Activated naive CD4-positive, alpha-beta T cell treated with Interleukin-2 at 50 U/mL for 16 hours (primary cell): ENCODE measurements at regions not wholly inside any gene's neighbourhood (a gene's known extent, or its start where the extent isn't known, plus 50 kb on each side); places are given as distances from the start of the nearest gene placed in this dataset.
"Not testable (repeated sequence)": the region's sequence is repeated elsewhere in the genome, so short reads cannot be mapped to it uniquely, and the experiment has no call there.

Experiments
- DNase-seq: peaks from one replicate; pipeline ENCODE4 v3.0.0-alpha.2; 2020

GRCh38 chr4:55251896-55252295, 94.1 kb upstream of the SRD5A3 start:
- no peak for DNase-seq

- no peak for DNase-seq
Measured at GRCh38 chr4:55253948-55254593, 92.0 kb upstream of the SRD5A3 start.

GRCh38 chr4:55255179-55255578, 90.9 kb upstream of the SRD5A3 start:
- no peak for DNase-seq

- no peak for DNase-seq
Measured at GRCh38 chr4:55256787-55257186, 89.3 kb upstream of the SRD5A3 start.

GRCh38 chr4:55258152-55258865, 87.7 kb upstream of the SRD5A3 start:
- no peak for DNase-seq

GRCh38 chr4:55259294-55259693, 86.7 kb upstream of the SRD5A3 start:
- DNase-seq: no peak

GRCh38 chr4:55269470-55269869, 76.6 kb upstream of the SRD5A3 start:
- no peak for DNase-seq

GRCh38 chr4:55269995-55270394, 76.0 kb upstream of the SRD5A3 start:
- DNase-seq: no peak

- DNase-seq: no peak
Measured at GRCh38 chr4:55270481-55270880, 75.6 kb upstream of the SRD5A3 start.

GRCh38 chr4:55272102-55272501, 73.9 kb upstream of the SRD5A3 start:
- no peak for DNase-seq

- no peak for DNase-seq
Measured at GRCh38 chr4:55272589-55272988, 73.5 kb upstream of the SRD5A3 start.

- DNase-seq: no peak
Measured at GRCh38 chr4:55277011-55277410, 69.0 kb upstream of the SRD5A3 start.

- no peak for DNase-seq
Measured at GRCh38 chr4:55278316-55278715, 67.7 kb upstream of the SRD5A3 start.

GRCh38 chr4:55280474-55280873, 65.6 kb upstream of the SRD5A3 start:
- not testable (repeated sequence) for DNase-seq

- not testable (repeated sequence) for DNase-seq
Measured at GRCh38 chr4:55281118-55281683, 64.8 kb upstream of the SRD5A3 start.

- DNase-seq: no peak
Measured at GRCh38 chr4:55284331-55284730, 61.7 kb upstream of the SRD5A3 start.

- DNase-seq: no peak
Measured at GRCh38 chr4:55291227-55291640, 54.8 kb upstream of the SRD5A3 start.

GRCh38 chr4:55296096-55296495, 49.9 kb upstream of the SRD5A3 start:
- DNase-seq: no peak
